GM12891 (cell line): ENCODE measurements at regions not wholly inside any gene's neighbourhood (a gene's known extent, or its start where the extent isn't known, plus 50 kb on each side); places are given as distances from the start of the nearest gene placed in this dataset.

ENCODE experiments used
- DNase-seq: peaks from one replicate; pipeline ENCODE4 v3.0.0; 2011; ENCODE audit warnings: low spot score; ENCODE audit not compliant: insufficient read length
- FAIRE-seq: peaks from 2 replicates; lab custom pipeline; 2011; peaks lifted over from hg19 to GRCh38; lab: Jason Lieb, UNC
- PAX5 ChIP-seq: IDR thresholded peaks from 2 replicates; pipeline ENCODE4 v1.6.1; 2011; ENCODE audit warnings: low read length, moderate library complexity, mild to moderate bottlenecking; ENCODE audit not compliant: insufficient read depth, severe bottlenecking
- POLR2A ChIP-seq: IDR thresholded peaks from 2 replicates; pipeline ENCODE4 v1.6.1; 2011; ENCODE audit warnings: low read depth, low read length, control low read depth
- POLR2AphosphoS5 ChIP-seq: IDR thresholded peaks from 2 replicates; pipeline ENCODE4 v1.6.1; 2011; ENCODE audit warnings: low read depth, low read length, control low read depth
- POU2F2 ChIP-seq: IDR thresholded peaks from 2 replicates; pipeline ENCODE4 v1.6.1; 2011; ENCODE audit warnings: low read depth, mild to moderate bottlenecking, control low read depth, low read length, moderate library complexity
- SPI1 ChIP-seq: IDR thresholded peaks from 2 replicates; pipeline ENCODE4 v1.6.1; 2011; ENCODE audit warnings: low read depth, low read length, control low read depth
- TAF1 ChIP-seq: IDR thresholded peaks from 2 replicates; pipeline ENCODE4 v1.6.1; 2011; ENCODE audit warnings: low read depth, low read length, control low read depth

DNA sequence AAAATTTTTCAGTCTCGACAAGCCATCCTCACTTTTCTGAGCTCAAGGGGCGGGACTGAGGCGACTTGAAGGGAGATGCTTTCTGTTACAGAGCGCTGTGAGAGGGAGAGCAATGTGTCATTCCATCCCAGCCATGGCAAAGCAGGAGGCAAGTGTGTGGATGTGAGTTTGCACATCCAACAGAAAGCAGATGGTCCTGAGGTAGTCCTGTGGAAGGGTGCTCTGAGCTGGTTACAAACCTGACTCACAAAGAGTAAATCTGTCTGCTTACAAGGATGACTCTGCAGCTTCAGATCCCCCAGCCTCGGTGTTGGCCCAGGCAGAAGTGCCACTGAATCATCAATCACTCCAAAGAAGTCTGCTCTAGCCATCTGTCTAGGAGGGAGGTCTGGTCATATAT, 482.0 kb upstream of the DCC start:
- FAIRE-seq (no peak), DNase-seq (no peak)
- TF ChIP-seq POU2F2 (no peak), POLR2AphosphoS5 (no peak), PAX5 (no peak), POLR2A (no peak), TAF1 (no peak), SPI1 (no peak)

DNA sequence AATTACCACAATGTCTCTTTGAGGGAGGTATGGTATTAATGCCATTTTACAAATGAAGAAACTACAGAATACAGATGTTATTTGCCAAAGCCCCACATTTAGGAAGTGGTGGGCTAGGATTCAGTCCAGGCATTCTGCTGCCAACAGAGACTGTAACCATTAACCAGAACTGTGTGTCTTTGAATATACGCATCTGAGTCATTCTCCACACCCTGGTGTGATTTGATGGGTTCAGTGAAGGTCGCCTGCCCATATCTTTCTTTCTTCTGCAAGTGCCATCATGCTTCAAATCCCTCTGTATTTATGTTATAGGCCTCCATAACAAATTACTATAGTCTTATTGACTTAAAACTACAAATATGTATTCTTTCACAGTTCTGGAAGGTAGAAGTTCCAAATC, 479.0 kb upstream of the DCC start:
- DNase-seq (no peak), FAIRE-seq (no peak)
- TF ChIP-seq SPI1 (no peak), POLR2AphosphoS5 (no peak), TAF1 (no peak), PAX5 (no peak), POLR2A (no peak), POU2F2 (no peak)

DNA sequence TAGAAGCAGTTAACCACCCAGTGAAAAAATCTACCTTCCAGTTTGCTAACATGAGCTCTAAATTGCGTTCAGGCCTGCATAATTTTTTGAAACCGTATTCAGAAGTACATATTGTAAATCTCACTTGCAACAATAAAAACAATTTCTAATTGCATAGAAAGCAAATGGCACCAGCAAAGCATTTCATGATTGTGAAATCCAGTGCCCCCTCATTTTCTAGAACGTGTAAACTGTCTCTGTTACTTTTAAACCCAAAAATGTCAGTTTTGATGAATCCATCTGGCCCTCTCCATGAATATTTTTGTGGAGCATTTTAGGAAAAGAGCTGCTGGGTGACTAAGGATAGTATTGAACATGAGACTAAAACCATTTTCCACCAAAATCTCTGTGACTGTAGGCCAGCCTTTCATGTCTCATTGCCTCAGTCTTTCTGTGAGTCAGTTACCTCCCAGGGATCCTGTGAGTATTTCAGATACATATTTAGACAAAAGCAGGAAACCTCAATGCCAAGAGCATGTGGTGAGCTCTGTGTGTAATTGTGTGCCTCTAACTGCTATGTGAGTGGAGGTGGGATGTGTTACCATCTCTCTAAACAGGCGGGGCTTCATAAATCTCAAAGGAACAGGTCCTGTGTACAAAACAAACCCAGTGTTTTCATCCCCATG, 477.8 kb upstream of the DCC start:
- FAIRE-seq (no peak), DNase-seq (no peak)
- TF ChIP-seq PAX5 (no peak), POLR2AphosphoS5 (no peak), TAF1 (no peak), POLR2A (no peak)

DNA sequence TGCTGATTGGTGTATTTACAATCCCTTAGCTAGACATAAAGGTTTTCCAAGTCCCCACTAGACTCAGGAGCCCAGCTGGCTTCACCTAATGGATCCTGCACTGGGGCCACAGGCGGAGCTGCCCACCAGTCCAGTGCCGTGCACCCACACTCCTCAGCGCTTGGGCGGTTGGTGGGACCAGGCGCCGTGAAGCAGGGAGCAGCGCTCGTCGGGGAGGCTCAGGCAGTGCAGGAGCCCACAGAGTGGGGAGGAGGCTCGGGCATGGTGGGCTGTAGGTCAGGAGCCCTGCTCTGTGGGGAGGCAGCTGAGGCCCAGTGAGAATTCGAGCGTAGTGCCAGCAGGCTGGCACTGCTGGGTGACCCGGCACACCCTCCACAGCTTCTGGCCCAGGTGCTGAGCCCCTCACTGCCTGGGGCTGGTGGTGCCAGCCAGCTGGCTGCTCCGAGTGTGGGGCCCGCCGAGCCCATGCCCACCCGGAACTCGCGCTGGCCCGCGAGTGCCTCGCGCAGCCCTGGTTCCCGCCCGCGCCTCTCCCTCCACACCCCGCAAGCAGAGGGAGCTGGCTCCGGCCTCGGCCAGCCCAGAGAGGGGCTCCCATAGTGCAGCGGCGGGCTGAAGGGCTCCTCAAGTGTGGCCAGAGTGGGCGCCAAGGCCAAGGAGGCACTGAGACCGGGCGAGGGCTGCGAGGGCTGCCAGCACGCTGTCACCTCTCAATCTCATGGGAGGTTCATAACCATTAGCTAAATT, 475.6 kb upstream of the DCC start:
- TF ChIP-seq POLR2AphosphoS5 (no peak), PAX5 (no peak), TAF1 (no peak), POU2F2 (no peak), SPI1 (no peak), POLR2A (no peak)
- DNase-seq (no peak), FAIRE-seq (no peak)

DNA sequence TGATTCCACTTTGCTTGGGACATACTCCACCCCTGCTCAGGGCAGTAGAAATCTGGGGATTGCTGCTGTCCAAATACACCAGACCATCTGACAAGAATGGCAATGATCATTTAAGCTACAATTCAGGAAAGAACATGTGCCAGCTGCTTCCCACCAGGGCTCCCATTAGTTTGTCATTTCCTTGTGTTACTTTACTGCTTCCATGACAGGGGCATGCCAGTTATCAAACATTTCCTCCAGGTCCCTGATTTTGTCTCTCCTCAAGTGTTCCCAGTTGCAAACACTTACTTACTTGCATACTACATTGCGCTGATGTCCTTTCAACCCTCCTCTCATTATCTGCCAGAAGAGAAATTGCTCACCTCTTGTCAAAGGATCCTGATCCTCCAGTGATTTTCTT, 474.5 kb upstream of the DCC start:
- FAIRE-seq (no peak), DNase-seq (no peak)
- TF ChIP-seq TAF1 (no peak), POLR2A (no peak), POLR2AphosphoS5 (no peak), PAX5 (no peak), POU2F2 (no peak), SPI1 (no peak)

DNA sequence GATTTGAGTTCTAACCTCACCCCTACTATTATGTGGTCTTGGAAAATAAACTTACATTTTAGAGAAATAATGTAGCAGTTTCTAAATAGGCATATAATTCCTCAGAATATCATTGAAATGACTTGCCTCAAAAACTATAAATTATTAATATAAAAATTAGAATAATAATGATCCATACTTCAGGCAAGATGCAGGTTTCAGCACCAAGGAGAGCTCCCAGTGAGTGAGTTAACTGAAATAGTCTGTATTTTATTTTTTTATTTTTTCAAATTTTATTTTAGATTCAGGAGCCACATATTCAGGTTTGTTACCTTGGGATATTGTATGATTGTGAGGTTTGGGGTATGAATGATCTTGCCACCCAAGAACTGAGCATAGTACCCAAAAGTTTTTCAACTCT, 472.2 kb upstream of the DCC start:
- no peak for TF ChIP-seq TAF1
- TF ChIP-seq POLR2A = no peak
- no peak for TF ChIP-seq SPI1
- no peak for TF ChIP-seq PAX5
- no peak for TF ChIP-seq POLR2AphosphoS5
- TF ChIP-seq POU2F2 = no peak
- DNase-seq = no peak
- no peak for FAIRE-seq

DNA sequence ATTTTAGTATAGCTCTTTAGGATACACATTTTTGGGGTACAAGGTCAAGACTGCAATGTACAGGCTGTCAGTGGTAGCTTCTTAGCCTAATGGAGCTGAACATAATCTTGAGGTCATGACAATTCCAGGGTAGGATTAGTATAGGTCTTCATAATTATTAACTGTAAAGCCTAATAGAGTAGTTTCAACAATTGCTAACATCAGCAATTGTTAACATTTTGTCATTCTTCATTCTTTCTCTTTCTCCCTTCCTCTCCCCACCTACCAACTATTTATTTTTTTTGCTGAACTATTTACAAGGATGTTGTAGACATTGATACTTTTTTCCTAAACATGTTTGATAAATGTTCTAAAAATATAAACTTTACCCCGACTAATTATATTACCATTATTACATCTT, 461.3 kb upstream of the DCC start:
- FAIRE-seq (no peak), DNase-seq (no peak)
- TF ChIP-seq POLR2A = no peak
- TF ChIP-seq TAF1 = no peak
- no peak for TF ChIP-seq PAX5
- no peak for TF ChIP-seq POLR2AphosphoS5

DNA sequence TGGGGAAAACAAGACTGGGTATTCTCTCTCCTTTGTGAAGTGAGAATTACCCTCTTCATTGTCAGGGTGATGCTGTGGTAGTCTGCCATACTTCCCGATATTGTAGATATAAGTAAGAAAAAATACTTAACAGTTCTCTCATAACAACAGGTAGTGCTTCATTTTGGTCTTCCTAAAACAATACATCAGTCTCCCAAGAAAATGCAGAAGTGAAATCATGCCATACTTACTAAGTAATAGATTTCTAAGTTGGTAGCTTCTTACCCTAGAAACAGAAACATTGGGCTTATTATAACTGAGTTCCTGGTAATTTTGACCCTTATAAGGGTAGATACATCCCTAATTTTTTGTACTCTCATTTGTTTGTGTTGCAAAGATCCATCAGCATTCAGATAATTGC, 460.7 kb upstream of the DCC start:
- DNase-seq (no peak), FAIRE-seq (no peak)
- TF ChIP-seq TAF1 = no peak
- TF ChIP-seq POLR2AphosphoS5 = no peak
- peak; percentile 36; the same call in 1 of the 2 replicates for TF ChIP-seq SPI1
- no peak for TF ChIP-seq POLR2A
- no peak for TF ChIP-seq POU2F2

DNA sequence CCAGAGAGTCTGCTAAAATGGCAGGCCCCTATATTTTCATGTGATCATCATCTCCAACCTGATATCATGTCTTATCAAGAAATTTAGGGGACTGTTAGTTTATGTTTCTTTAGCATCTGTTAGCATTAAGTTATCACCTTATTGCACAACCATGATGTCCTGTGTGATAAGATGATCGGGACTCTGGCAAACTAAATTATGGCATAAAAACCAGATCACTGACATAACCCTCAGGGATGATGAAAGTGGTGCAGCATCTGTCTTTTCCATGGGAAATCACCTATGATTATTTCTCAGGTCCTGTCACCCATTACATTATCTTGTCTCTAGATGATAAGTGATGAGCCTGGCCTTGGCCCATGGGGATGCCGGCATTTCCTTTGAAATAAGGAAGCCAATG, 458.6 kb upstream of the DCC start:
- no peak for DNase-seq
- FAIRE-seq = no peak
- TF ChIP-seq POLR2A = no peak
- no peak for TF ChIP-seq SPI1
- no peak for TF ChIP-seq POU2F2
- TF ChIP-seq POLR2AphosphoS5 = no peak
- no peak for TF ChIP-seq PAX5
- no peak for TF ChIP-seq TAF1
